ENCODE measurements at regions not wholly inside any gene's neighbourhood (a gene's known extent, or its start where the extent isn't known, plus 50 kb on each side); places are given as distances from the start of the nearest gene placed in this dataset.

- Mint-ChIP-seq H3K27me3 (ENCODE audit: low read depth) (peaks cover 3% of the 10 kb centered on the region), H3K36me3 (ENCODE audit: low read depth) (no peaks in the 10 kb centered on the region), H3K4me1 (ENCODE audit: low read depth) (no peaks in the 10 kb centered on the region), H3K9me3 (ENCODE audit: low read depth) (no peaks in the 10 kb centered on the region), H3K27ac (ENCODE audit: unreplicated experiment) (no peak overlapping the region), H3K4me3 (ENCODE audit: unreplicated experiment) (no peak overlapping the region)
- no peak for DNase-seq (ENCODE audit: low spot score)
- no peak for TF ChIP-seq CTCF (IDR thresholded peaks at IDR 0.05)
Observed at GRCh38 chr12:3961591-3961990, 88.4 kb upstream of the PARP11 start.

GRCh38 chr12:3959799-3960560 is 86.8 kb upstream of the PARP11 start:
- Mint-ChIP-seq H3K4me1 (ENCODE audit: low read depth) (no peaks in the 10 kb centered on the region), H3K9me3 (ENCODE audit: low read depth) (no peaks in the 10 kb centered on the region), H3K27me3 (ENCODE audit: low read depth) (peaks cover 2% of the 10 kb centered on the region), H3K36me3 (ENCODE audit: low read depth) (no peaks in the 10 kb centered on the region), H3K27ac (ENCODE audit: unreplicated experiment) (no peak overlapping the region), H3K4me3 (ENCODE audit: unreplicated experiment) (no peak overlapping the region)
- DNase-seq (ENCODE audit: low spot score): no peak
- TF ChIP-seq CTCF (IDR thresholded peaks at IDR 0.05): no peak

- no peaks in the 10 kb centered on the region for H3K9me3 Mint-ChIP-seq (ENCODE audit: low read depth)
- TF ChIP-seq CTCF (IDR thresholded peaks at IDR 0.05): no peak
- H3K27me3 Mint-ChIP-seq (ENCODE audit: low read depth): peaks cover 2% of the 10 kb centered on the region
- no peaks in the 10 kb centered on the region for H3K4me1 Mint-ChIP-seq (ENCODE audit: low read depth)
- DNase-seq (ENCODE audit: low spot score): no peak
- no peaks in the 10 kb centered on the region for H3K36me3 Mint-ChIP-seq (ENCODE audit: low read depth)
- no peak overlapping the region for H3K4me3 Mint-ChIP-seq (ENCODE audit: unreplicated experiment)
- H3K27ac Mint-ChIP-seq (ENCODE audit: unreplicated experiment): no peak overlapping the region
Observed at GRCh38 chr12:3958534-3958933, 85.3 kb upstream of the PARP11 start.

GRCh38 chr12:3951380-3952135 is 78.4 kb upstream of the PARP11 start:
- Mint-ChIP-seq H3K36me3 (ENCODE audit: low read depth) (no peaks in the 10 kb centered on the region), H3K27me3 (ENCODE audit: low read depth) (peaks cover 15% of the 10 kb centered on the region), H3K4me3 (ENCODE audit: unreplicated experiment) (no peak overlapping the region), H3K27ac (ENCODE audit: unreplicated experiment) (no peak overlapping the region), H3K4me1 (ENCODE audit: low read depth) (no peaks in the 10 kb centered on the region), H3K9me3 (ENCODE audit: low read depth) (no peaks in the 10 kb centered on the region)
- no peak for DNase-seq (ENCODE audit: low spot score)
- no peak for TF ChIP-seq CTCF (IDR thresholded peaks at IDR 0.05)

DNA sequence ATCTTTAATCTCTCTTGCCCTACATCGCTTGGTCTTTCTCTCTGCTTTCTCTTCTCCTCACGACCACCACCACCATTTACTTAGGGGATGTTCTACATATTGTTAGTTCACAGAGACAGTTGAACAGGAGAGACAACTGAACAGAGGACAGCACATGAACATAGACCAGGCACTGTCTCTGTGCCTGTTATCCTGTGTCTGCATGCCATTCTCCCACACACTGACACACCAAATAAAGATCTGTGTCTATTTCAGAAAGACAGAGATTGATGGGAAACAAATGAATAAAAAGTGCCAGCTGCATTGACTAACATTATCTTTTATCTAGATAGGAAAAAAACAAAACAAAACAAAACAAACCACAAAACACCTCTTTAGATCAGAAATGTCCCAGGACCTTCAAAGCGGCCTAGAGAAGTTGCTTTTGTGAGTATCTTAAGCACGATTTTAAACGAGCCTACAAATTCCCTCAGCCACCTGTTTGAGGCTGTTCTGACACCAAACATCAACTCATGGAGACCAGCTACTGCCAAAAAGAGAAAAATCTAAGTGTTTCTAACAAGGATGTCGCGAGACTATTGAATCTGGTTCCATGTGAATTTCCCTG is 77.6 kb upstream of the PARP11 start:
- H3K36me3 Mint-ChIP-seq (ENCODE audit: low read depth): no peaks in the 10 kb centered on the region
- H3K4me3 Mint-ChIP-seq (ENCODE audit: unreplicated experiment): no peak overlapping the region
- H3K27me3 Mint-ChIP-seq (ENCODE audit: low read depth): peaks cover 19% of the 10 kb centered on the region
- TF ChIP-seq CTCF (IDR thresholded peaks at IDR 0.05): no peak
- no peak for DNase-seq (ENCODE audit: low spot score)
- H3K4me1 Mint-ChIP-seq (ENCODE audit: low read depth): no peaks in the 10 kb centered on the region
- no peaks in the 10 kb centered on the region for H3K9me3 Mint-ChIP-seq (ENCODE audit: low read depth)
- no peak overlapping the region for H3K27ac Mint-ChIP-seq (ENCODE audit: unreplicated experiment)
